NCI-H69 (cell line): ENCODE measurements at regions not wholly inside any gene's neighbourhood (a gene's known extent, or its start where the extent isn't known, plus 50 kb on each side); places are given as distances from the start of the nearest gene placed in this dataset.
"Not testable (repeated sequence)": the region's sequence is repeated elsewhere in the genome, so short reads cannot be mapped to it uniquely, and the experiment has no call there.

ENCODE experiments used
- DNase-seq: peaks from one replicate; lab custom pipeline; 2025; lab: John Stamatoyannopoulos, UW

- no peak for DNase-seq
Observed at GRCh38 chr15:57881361-57881760, 174.8 kb downstream of the POLR2M start.

GRCh38 chr15:57881972-57882371, 175.5 kb downstream of the POLR2M start:
- DNase-seq = no peak

GRCh38 chr15:57883701-57884100, 177.2 kb downstream of the POLR2M start:
- no peak for DNase-seq

- no peak for DNase-seq
Observed at GRCh38 chr15:57884936-57885335, 178.4 kb downstream of the POLR2M start.

GRCh38 chr15:57885435-57885834, 178.9 kb downstream of the POLR2M start:
- DNase-seq = no peak

- no peak for DNase-seq
Observed at GRCh38 chr15:57887825-57888224, 177.7 kb downstream of the ALDH1A2 start.

- no peak for DNase-seq
Observed at GRCh38 chr15:57890351-57890750, 175.2 kb downstream of the ALDH1A2 start.

GRCh38 chr15:57890878-57891277, 174.6 kb downstream of the ALDH1A2 start:
- DNase-seq = no peak

GRCh38 chr15:57892181-57892580, 173.3 kb downstream of the ALDH1A2 start:
- DNase-seq = no peak

- DNase-seq = no peak
Observed at GRCh38 chr15:57893040-57893439, 172.5 kb downstream of the ALDH1A2 start.

- no peak for DNase-seq
Observed at GRCh38 chr15:57895291-57895690, 170.2 kb downstream of the ALDH1A2 start.

GRCh38 chr15:57896114-57896513, 169.4 kb downstream of the ALDH1A2 start:
- DNase-seq = no peak

GRCh38 chr15:57896899-57897298, 168.6 kb downstream of the ALDH1A2 start:
- not testable (repeated sequence) for DNase-seq

- DNase-seq = no peak
Observed at GRCh38 chr15:57897870-57898269, 167.6 kb downstream of the ALDH1A2 start.

- no peak for DNase-seq
Observed at GRCh38 chr15:57902155-57902554, 163.4 kb downstream of the ALDH1A2 start.
